ENCODE measurements at regions not wholly inside any gene's neighbourhood (a gene's known extent, or its start where the extent isn't known, plus 50 kb on each side); places are given as distances from the start of the nearest gene placed in this dataset.
A peak's percentile ranks its signal among the peaks of the same experiment; 100 is the strongest.

- WGBS (ENCODE audit: low lambda C conversion rate, missing lambda C conversion rate): 81% methylated on average over 8 of the region's 8 CpGs
- no peaks in the 10 kb centered on the region for H3K9me3 ChIP-seq (ENCODE audit: low read depth)
- no peaks in the 10 kb centered on the region for H4K20me1 ChIP-seq (ENCODE audit: insufficient read depth, poor library complexity, severe bottlenecking)
- H2AFZ ChIP-seq: no peak overlapping the region
- no peak overlapping the region for H3K4me2 ChIP-seq
- TF ChIP-seq EZH2 (IDR thresholded peaks at IDR 0.05; ENCODE audit: borderline replicate concordance): no peak
- TF ChIP-seq CTCF (IDR thresholded peaks at IDR 0.05; ENCODE audit: poor library complexity): peak; percentile 71
- peak; percentile 57 for DNase-seq (ENCODE audit: low spot score)
- no peak overlapping the region for H3K27ac ChIP-seq
- no peaks in the 10 kb centered on the region for H3K27me3 ChIP-seq
- H3K4me1 ChIP-seq (ENCODE audit: insufficient read depth): peaks cover 4% of the 10 kb centered on the region
- no peaks in the 10 kb centered on the region for H3K36me3 ChIP-seq (replicated peaks; ENCODE audit: insufficient read depth, low read depth)
- no peaks in the 10 kb centered on the region for H3K79me2 ChIP-seq
- H3K9me2 ChIP-seq (replicated peaks; ENCODE audit: insufficient read depth): no peaks in the 10 kb centered on the region
- no peak overlapping the region for H3K4me3 ChIP-seq
These were observed 149.8 kb downstream of the XPNPEP1 start for GRCh38 chr10:109773288-109774120.

GRCh38 chr10:109770663-109771062 is 152.6 kb downstream of the XPNPEP1 start:
- TF ChIP-seq EZH2 (IDR thresholded peaks at IDR 0.05; ENCODE audit: borderline replicate concordance) (no peak), CTCF (IDR thresholded peaks at IDR 0.05; ENCODE audit: poor library complexity) (no peak), EZH2phosphoT487 (IDR thresholded peaks at IDR 0.05; ENCODE audit: low read depth, severe bottlenecking, unreplicated experiment) (no peak)
- H3K9me2 ChIP-seq (replicated peaks; ENCODE audit: insufficient read depth): no peaks in the 10 kb centered on the region
- no peak overlapping the region for H2AFZ ChIP-seq
- H3K27ac ChIP-seq: no peak overlapping the region
- no peak for DNase-seq (ENCODE audit: low spot score)
- no peaks in the 10 kb centered on the region for H3K27me3 ChIP-seq
- no peaks in the 10 kb centered on the region for H4K20me1 ChIP-seq (ENCODE audit: insufficient read depth, poor library complexity, severe bottlenecking)
- WGBS (ENCODE audit: low lambda C conversion rate, missing lambda C conversion rate): 33% methylated on average over 1 of the region's 1 CpG
- H3K4me3 ChIP-seq: no peak overlapping the region
- H3K36me3 ChIP-seq (replicated peaks; ENCODE audit: insufficient read depth, low read depth): no peaks in the 10 kb centered on the region
- no peak overlapping the region for H3K4me2 ChIP-seq
- H3K4me1 ChIP-seq (ENCODE audit: insufficient read depth): peaks cover 4% of the 10 kb centered on the region
- H3K79me2 ChIP-seq: no peaks in the 10 kb centered on the region
- H3K9me3 ChIP-seq (ENCODE audit: low read depth): no peaks in the 10 kb centered on the region

DNA sequence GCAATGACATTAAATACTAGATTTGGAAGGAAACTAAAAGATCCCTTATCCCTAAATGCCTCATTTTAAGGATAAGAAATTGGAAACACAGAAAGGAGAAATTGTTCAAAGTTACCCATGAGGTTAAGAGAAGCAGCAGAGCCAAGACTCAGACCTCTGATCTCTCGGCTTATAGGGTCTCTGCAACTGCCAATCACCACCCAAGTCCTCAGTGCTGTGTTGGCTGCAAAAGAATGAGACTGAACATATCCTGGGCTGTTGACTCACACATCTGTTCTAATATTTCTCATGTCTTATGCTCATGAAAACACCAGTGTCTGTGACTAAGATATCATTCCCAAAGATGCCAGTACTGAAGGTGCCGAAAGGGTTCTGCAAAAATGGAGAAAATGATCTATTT is 153.3 kb downstream of the XPNPEP1 start:
- DNase-seq (ENCODE audit: low spot score): no peak
- H3K9me2 ChIP-seq (replicated peaks; ENCODE audit: insufficient read depth): no peaks in the 10 kb centered on the region
- TF ChIP-seq EZH2 (IDR thresholded peaks at IDR 0.05; ENCODE audit: borderline replicate concordance) (no peak), EZH2phosphoT487 (IDR thresholded peaks at IDR 0.05; ENCODE audit: low read depth, severe bottlenecking, unreplicated experiment) (no peak), CTCF (IDR thresholded peaks at IDR 0.05; ENCODE audit: poor library complexity) (no peak)
- no peaks in the 10 kb centered on the region for H3K27me3 ChIP-seq
- H3K27ac ChIP-seq: no peak overlapping the region
- no peak overlapping the region for H3K4me3 ChIP-seq
- no peaks in the 10 kb centered on the region for H3K9me3 ChIP-seq (ENCODE audit: low read depth)
- WGBS (ENCODE audit: low lambda C conversion rate, missing lambda C conversion rate): 90% methylated on average over 2 of the region's 2 CpGs
- H4K20me1 ChIP-seq (ENCODE audit: insufficient read depth, poor library complexity, severe bottlenecking): no peaks in the 10 kb centered on the region
- H3K4me1 ChIP-seq (ENCODE audit: insufficient read depth): peaks cover 4% of the 10 kb centered on the region
- no peak overlapping the region for H2AFZ ChIP-seq
- H3K36me3 ChIP-seq (replicated peaks; ENCODE audit: insufficient read depth, low read depth): no peaks in the 10 kb centered on the region
- no peak overlapping the region for H3K4me2 ChIP-seq
- H3K79me2 ChIP-seq: no peaks in the 10 kb centered on the region
